Adrenal gland (tissue), 9 donors: ENCODE measurements at regions not wholly inside any gene's neighbourhood (a gene's known extent, or its start where the extent isn't known, plus 50 kb on each side); places are given as distances from the start of the nearest gene placed in this dataset.

Experiments used
- DNase-seq, 7 donors: peaks; one replicate each; pipeline ENCODE4 v3.0.0-alpha.2; 2019 to 2020
- H3K27ac ChIP-seq, 5 donors: fragments of 200-600 bp; sonication (generic) in 4 of 5; 1 replicate in 3 of 5; 2 replicates in 2 of 5; pipeline versions ENCODE4 v1.5.1 to v1.8.0; 2016 to 2020; ENCODE audit warnings: mild to moderate bottlenecking in 1 of 5
- H3K27me3 ChIP-seq: fragments of 200-600 bp; 2 replicates; pipeline ENCODE4 v1.8.0; 2021
- H3K36me3 ChIP-seq, 2 donors: fragments of 200-600 bp; replicated peaks in 1 of 2; 1 replicate in 1 of 2; 2 replicates in 1 of 2; pipeline versions ENCODE4 v1.5.1 to v1.8.0; 2018 to 2022
- H3K4me1 ChIP-seq, 2 donors: fragments of 200-600 bp; replicated peaks in 1 of 2; 1 replicate in 1 of 2; 2 replicates in 1 of 2; pipeline versions ENCODE4 v1.5.1 to v1.8.0; 2018 to 2021
- H3K4me3 ChIP-seq, 4 donors: fragments of 200-600 bp; sonication (generic) in 3 of 4; one replicate each; pipeline ENCODE4 v1.5.1; 2016 to 2018
- H3K9me3 ChIP-seq, 3 donors: fragments of 200-600 bp; sonication (generic) in 1 of 3; replicated peaks in 1 of 3; 1 replicate in 2 of 3; 2 replicates in 1 of 3; pipeline versions ENCODE4 v1.5.1 to v1.8.0; 2016 to 2021
- POLR2A ChIP-seq, 2 donors: fragments of 450-650 bp; IDR thresholded peaks; one replicate each; pipeline ENCODE4 v1.6.1; 2017; ENCODE audit warnings: antibody characterized with exemption in 2 of 2, mild to moderate bottlenecking in 2 of 2, moderate library complexity in 1 of 2
- WGBS, 4 donors: extraction: QIAGEN DNeasy Blood & Tissue Kit in 2 of 4; methylation state at CpG; one replicate each; pipeline versions ENCODE4 v1.1.5 to v1.1.7; 2013 to 2017; 5-methylcytosine and 5-hydroxymethylcytosine counted together
- intact Hi-C, 2 donors: fragments of 100-400 bp; cut with DNase I; formaldehyde crosslinking; loops; one replicate each; pipeline versions ENCODE4 v1.14.1 to v1.15.0; 2022 to 2023
- TF ChIP-seq, protein P1 (sequence below), 6 experiments: fragments of 450-650 bp in 4 of 6; fragments of 200-600 bp in 2 of 6; sonication (generic) in 1 of 6; IDR thresholded peaks; 1 replicate in 5 of 6; 2 replicates in 1 of 6; pipeline versions ENCODE4 v1.5.1 to v1.8.0; 2016 to 2021; ENCODE audit warnings: antibody characterized with exemption in 6 of 6, mild to moderate bottlenecking in 2 of 6, moderate library complexity in 1 of 6
- donor health status: healthy with polysubstance abuse.
- donor health status: Bipolar disorder and iron deficiency.
- donor health status: DM: yes; HTN: yes; CAD: no.
- donor health status: DM: no; HTN: no; CAD: no.
- donor health status: DM: no; HTN: no; CAD: no.

GRCh38 chr20:39310363-39310995 lies 348.3 kb downstream of the DHX35 start:
- Histone ChIP-seq H3K9me3 (no peaks in the 10 kb centered on the region), H3K36me3 (no peaks in the 10 kb centered on the region), H3K4me3 (no peak overlapping the region), H3K27me3 (no peaks in the 10 kb centered on the region), H3K27ac (no peak overlapping the region), H3K4me1 (no peaks in the 10 kb centered on the region)
- 71 to 81% (median 76%) methylated on average over 6 to 9 of the region's 9 CpGs for WGBS, 4 donors
- DNase-seq, result no peak
- TF ChIP-seq POLR2A (IDR thresholded peaks at IDR 0.05), result no peak
- TF ChIP-seq, protein P1, sequence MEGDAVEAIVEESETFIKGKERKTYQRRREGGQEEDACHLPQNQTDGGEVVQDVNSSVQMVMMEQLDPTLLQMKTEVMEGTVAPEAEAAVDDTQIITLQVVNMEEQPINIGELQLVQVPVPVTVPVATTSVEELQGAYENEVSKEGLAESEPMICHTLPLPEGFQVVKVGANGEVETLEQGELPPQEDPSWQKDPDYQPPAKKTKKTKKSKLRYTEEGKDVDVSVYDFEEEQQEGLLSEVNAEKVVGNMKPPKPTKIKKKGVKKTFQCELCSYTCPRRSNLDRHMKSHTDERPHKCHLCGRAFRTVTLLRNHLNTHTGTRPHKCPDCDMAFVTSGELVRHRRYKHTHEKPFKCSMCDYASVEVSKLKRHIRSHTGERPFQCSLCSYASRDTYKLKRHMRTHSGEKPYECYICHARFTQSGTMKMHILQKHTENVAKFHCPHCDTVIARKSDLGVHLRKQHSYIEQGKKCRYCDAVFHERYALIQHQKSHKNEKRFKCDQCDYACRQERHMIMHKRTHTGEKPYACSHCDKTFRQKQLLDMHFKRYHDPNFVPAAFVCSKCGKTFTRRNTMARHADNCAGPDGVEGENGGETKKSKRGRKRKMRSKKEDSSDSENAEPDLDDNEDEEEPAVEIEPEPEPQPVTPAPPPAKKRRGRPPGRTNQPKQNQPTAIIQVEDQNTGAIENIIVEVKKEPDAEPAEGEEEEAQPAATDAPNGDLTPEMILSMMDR (IDR thresholded peaks at IDR 0.05), result no peak
- intact Hi-C loops, result no loop called here

DNA sequence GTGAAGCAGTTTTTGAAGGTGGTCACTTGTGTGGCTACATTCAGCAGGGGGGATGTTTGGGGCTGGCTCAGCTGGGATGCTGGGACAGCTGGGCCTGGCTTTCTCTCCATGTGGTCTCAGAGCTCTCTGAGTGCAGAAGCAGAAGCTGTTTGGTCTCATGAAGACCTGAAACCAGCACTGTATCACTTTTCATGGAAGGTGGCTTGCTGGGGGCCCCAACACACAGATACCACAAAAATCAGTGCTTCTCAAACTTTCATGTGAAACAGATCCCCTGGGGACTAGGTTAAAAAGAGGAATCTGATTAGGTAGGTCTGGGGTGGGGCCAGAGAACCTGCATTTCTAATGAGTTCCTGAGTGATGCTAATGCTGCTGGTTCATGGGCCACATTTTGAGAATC lies 347.3 kb downstream of the DHX35 start:
- no peak for DNase-seq
- intact Hi-C loops, result no loop called here
- TF ChIP-seq, protein P1 (IDR thresholded peaks at IDR 0.05), result no peak
- no peak for TF ChIP-seq POLR2A (IDR thresholded peaks at IDR 0.05)
- Histone ChIP-seq H3K27me3 (no peaks in the 10 kb centered on the region), H3K4me1 (no peaks in the 10 kb centered on the region), H3K36me3 (no peaks in the 10 kb centered on the region), H3K27ac (no peak overlapping the region), H3K4me3 (no peak overlapping the region), H3K9me3 (no peaks in the 10 kb centered on the region)

DNA sequence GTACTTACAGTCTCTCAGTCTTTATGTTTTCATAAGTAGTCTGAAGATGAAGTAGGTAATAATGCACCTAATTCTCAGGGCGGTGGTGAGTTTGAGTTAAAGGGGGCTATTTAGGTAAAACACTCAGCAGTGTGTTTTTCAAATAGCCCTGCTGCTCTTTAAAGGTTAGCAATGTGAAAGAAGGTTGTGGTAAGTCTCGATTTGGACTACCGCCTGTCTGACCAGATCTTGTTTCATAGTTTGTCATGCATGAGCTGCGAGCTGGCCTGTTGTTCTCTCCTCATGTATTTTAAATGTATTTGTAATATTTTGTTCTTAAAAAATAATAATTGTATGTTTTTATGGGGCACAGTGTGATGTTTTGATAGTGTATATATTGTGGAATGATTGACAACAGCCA lies 340.2 kb downstream of the DHX35 start:
- 91 to 95% (median 94%) methylated on average over 4 of the region's 4 CpGs for WGBS, 4 donors
- H3K4me3 ChIP-seq, result no peak overlapping the region
- TF ChIP-seq, protein P1 (IDR thresholded peaks at IDR 0.05), result no peak
- TF ChIP-seq POLR2A (IDR thresholded peaks at IDR 0.05), result no peak
- H3K27ac ChIP-seq, result no peak overlapping the region
- H3K36me3 ChIP-seq, result no peaks in the 10 kb centered on the region
- no peak for DNase-seq
- intact Hi-C loops, result no loop called here
- H3K9me3 ChIP-seq, result no peaks in the 10 kb centered on the region
- H3K27me3 ChIP-seq, result no peaks in the 10 kb centered on the region
- H3K4me1 ChIP-seq, result peaks cover 0 to 7% of the 10 kb centered on the region in 2 donors

DNA sequence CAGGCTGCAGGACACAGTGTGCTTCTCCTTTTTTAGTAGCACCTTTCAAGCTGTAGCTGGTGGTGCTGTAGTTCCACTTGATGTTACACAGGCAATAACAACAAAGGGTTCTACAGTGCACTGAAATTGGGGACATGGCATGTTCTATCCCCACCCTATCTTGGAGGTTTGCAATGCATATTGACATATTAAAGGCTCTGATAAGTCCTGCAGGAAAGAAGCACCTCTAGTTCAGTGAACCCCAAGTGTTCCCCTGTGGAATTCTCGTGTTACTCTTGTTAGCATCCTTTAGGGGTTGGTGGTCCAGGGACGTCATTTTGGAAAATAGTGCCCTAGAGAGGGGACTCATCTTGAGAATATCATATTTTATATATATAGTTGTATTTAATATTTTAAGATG lies 337.6 kb downstream of the DHX35 start:
- no peaks in the 10 kb centered on the region for H3K36me3 ChIP-seq
- H3K4me3 ChIP-seq, result no peak overlapping the region
- intact Hi-C loops, result no loop called here
- H3K27ac ChIP-seq, result peak overlapping the region in 1 of 5 donors; percentile 38
- no peaks in the 10 kb centered on the region for H3K27me3 ChIP-seq
- H3K9me3 ChIP-seq, result no peaks in the 10 kb centered on the region
- no peak for TF ChIP-seq POLR2A (IDR thresholded peaks at IDR 0.05)
- peaks cover 0 to 7% of the 10 kb centered on the region in 2 donors for H3K4me1 ChIP-seq
- 90 to 93% (median 92%) methylated on average over 2 of the region's 2 CpGs for WGBS, 4 donors
- DNase-seq, result no peak
